Heart left ventricle (tissue), 13 donors: ENCODE measurements at regions not wholly inside any gene's neighbourhood (a gene's known extent, or its start where the extent isn't known, plus 50 kb on each side); places are given as distances from the start of the nearest gene placed in this dataset.

ENCODE experiments used
- POLR2A ChIP-seq, 2 donors: fragments of 450-650 bp; IDR thresholded peaks; one replicate each; pipeline ENCODE4 v1.6.1; 2017; ENCODE audit warnings: antibody characterized with exemption in 2 of 2, mild to moderate bottlenecking in 2 of 2, moderate library complexity in 2 of 2
- TF ChIP-seq, protein P1 (sequence below), 12 donors: fragments of 200-600 bp; sonication (generic) in 4 of 12; IDR thresholded peaks; one replicate each; pipeline versions ENCODE4 v1.5.0 to v1.8.0; 2018 to 2022; ENCODE audit warnings: antibody characterized with exemption in 12 of 12, mild to moderate bottlenecking in 5 of 12
- donor health status: ischemic (EF 13 %, LVEDD 7.1; RV severe dilation, severe dysfunction).
- donor health status: DM: no; HTN: yes; CAD: no.
- donor health status: DM: no; HTN: no; CAD: no.
- donor health status: ischemic (EF 25% LVEDD 6.9; RV normal size, moderate dysfunction).
- donor health status: ischemic (EF 25% LVEDD 5.7; RV mildly dilated, moderate dysfunction).
- donor health status: ischemic (EF 35%, LVEDD 5.7; RV mildly dilated, moderate dysfunction).
- donor health status: nonischemic (EF 11% LVEDD 7.7; RV severe dilation, severe dysfunction).
- donor health status: DM: yes; HTN: yes; CAD: no.
- donor health status: PGD.
- donor health status: ischemic (EF 29% LVEDD 5.4; RV normal size, mild dysfunction).
- donor health status: nonischemic (EF 23%, LVEDD 6.1; RV moderate dilation, normal function).

- TF ChIP-seq, protein P1, sequence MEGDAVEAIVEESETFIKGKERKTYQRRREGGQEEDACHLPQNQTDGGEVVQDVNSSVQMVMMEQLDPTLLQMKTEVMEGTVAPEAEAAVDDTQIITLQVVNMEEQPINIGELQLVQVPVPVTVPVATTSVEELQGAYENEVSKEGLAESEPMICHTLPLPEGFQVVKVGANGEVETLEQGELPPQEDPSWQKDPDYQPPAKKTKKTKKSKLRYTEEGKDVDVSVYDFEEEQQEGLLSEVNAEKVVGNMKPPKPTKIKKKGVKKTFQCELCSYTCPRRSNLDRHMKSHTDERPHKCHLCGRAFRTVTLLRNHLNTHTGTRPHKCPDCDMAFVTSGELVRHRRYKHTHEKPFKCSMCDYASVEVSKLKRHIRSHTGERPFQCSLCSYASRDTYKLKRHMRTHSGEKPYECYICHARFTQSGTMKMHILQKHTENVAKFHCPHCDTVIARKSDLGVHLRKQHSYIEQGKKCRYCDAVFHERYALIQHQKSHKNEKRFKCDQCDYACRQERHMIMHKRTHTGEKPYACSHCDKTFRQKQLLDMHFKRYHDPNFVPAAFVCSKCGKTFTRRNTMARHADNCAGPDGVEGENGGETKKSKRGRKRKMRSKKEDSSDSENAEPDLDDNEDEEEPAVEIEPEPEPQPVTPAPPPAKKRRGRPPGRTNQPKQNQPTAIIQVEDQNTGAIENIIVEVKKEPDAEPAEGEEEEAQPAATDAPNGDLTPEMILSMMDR (IDR thresholded peaks at IDR 0.05): no peak
- TF ChIP-seq POLR2A (IDR thresholded peaks at IDR 0.05): no peak
These were observed 76.1 kb upstream of the ATXN1 start for GRCh38 chr6:16837217-16837972.
